HEK293 (cell line): ENCODE measurements at regions not wholly inside any gene's neighbourhood (a gene's known extent, or its start where the extent isn't known, plus 50 kb on each side); places are given as distances from the start of the nearest gene placed in this dataset.

Source experiments
- CTCF ChIA-PET: fragments of 350-600 bp; formaldehyde crosslinking; extraction: SDS; loops from one replicate; lab custom pipeline; 2021; ENCODE audit warnings: antibody characterized with exemption; lab: Yijun Ruan, JAX
- POLR2A ChIA-PET: fragments of 300-600 bp; formaldehyde crosslinking; extraction: SDS; loops from one replicate; lab custom pipeline; 2020; ENCODE audit warnings: antibody characterized with exemption, inconsistent platforms; lab: Yijun Ruan, JAX
- H3K27ac ChIP-seq: fragments of 200-500 bp; sonication (Bioruptor generic); 2 replicates; pipeline ENCODE4 v1.5.1; 2014; ENCODE audit warnings: low read depth, low read length, control low read depth, inconsistent platforms; ENCODE audit errors: extremely low read depth
- H3K36me3 ChIP-seq, 2 experiments: fragments of 200-500 bp in 1 of 2; sonication (Bioruptor generic) in 1 of 2; 1 replicate in 1 of 2; 2 replicates in 1 of 2; pipeline ENCODE4 v1.5.1; 2014 to 2017; ENCODE audit warnings: inconsistent platforms in 2 of 2, low read length in 2 of 2; ENCODE audit not compliant: control insufficient read depth in 2 of 2, insufficient read depth in 1 of 2
- H3K4me1 ChIP-seq: fragments of 200-500 bp; sonication (Bioruptor generic); 2 replicates; pipeline ENCODE4 v1.5.1; 2014; ENCODE audit warnings: mild to moderate bottlenecking, low read length, inconsistent platforms; ENCODE audit not compliant: control insufficient read depth, insufficient read depth
- H3K4me3 ChIP-seq: 2 replicates; pipeline ENCODE4 v1.5.1; 2011; ENCODE audit warnings: low read depth, mild to moderate bottlenecking, control low read depth, low read length, moderate library complexity
- H3K9me3 ChIP-seq: fragments of 200-500 bp; sonication (Bioruptor generic); 2 replicates; pipeline ENCODE4 v1.5.1; 2014; ENCODE audit warnings: low read depth, low read length, inconsistent platforms; ENCODE audit not compliant: control insufficient read depth, insufficient read depth
- BCL11A ChIP-seq: fragments of 450-650 bp; formaldehyde crosslinking; IDR thresholded peaks from 2 replicates; pipeline ENCODE4 v1.5.1; 2016; ENCODE audit warnings: low read depth, missing biosample characterization, missing genetic modification characterization
- BCL11B ChIP-seq: fragments of 450-650 bp; formaldehyde crosslinking; IDR thresholded peaks from 2 replicates; pipeline ENCODE4 v1.5.1; 2016; ENCODE audit warnings: low read depth, missing biosample characterization, missing genetic modification characterization
- FEZF1 ChIP-seq: fragments of 450-650 bp; formaldehyde crosslinking; IDR thresholded peaks from 2 replicates; pipeline ENCODE4 v1.5.1; 2016; ENCODE audit warnings: missing biosample characterization, missing genetic modification characterization
- HOXD13 ChIP-seq: sonication (generic); formaldehyde crosslinking; IDR thresholded peaks from 2 replicates; pipeline ENCODE4 v1.8.0; 2022; ENCODE audit warnings: missing genetic modification reagents, borderline replicate concordance
- OSR2 ChIP-seq: fragments of 450-650 bp; formaldehyde crosslinking; IDR thresholded peaks from 2 replicates; pipeline ENCODE4 v1.5.1; 2016; ENCODE audit warnings: missing biosample characterization, missing genetic modification characterization
- SCRT1 ChIP-seq: fragments of 450-650 bp; formaldehyde crosslinking; IDR thresholded peaks from 2 replicates; pipeline ENCODE4 v1.5.1; 2016; ENCODE audit warnings: missing biosample characterization, missing genetic modification characterization, borderline replicate concordance
- SCRT2 ChIP-seq: fragments of 450-650 bp; formaldehyde crosslinking; IDR thresholded peaks from 2 replicates; pipeline ENCODE4 v1.5.1; 2016; ENCODE audit warnings: missing biosample characterization, missing genetic modification characterization
- SP7 ChIP-seq: fragments of 450-650 bp; formaldehyde crosslinking; IDR thresholded peaks from 2 replicates; pipeline ENCODE4 v1.5.1; 2016; ENCODE audit warnings: missing biosample characterization, missing genetic modification characterization
- ZFHX2 ChIP-seq: fragments of 450-650 bp; formaldehyde crosslinking; conservative IDR thresholded peaks from 2 replicates; pipeline ENCODE4 v1.5.1; 2016; ENCODE audit warnings: missing biosample characterization, missing genetic modification characterization
- ZFP37 ChIP-seq: fragments of 450-650 bp; formaldehyde crosslinking; IDR thresholded peaks from 2 replicates; pipeline ENCODE4 v1.5.1; 2016; ENCODE audit warnings: missing biosample characterization, missing genetic modification characterization
- ZFP69B ChIP-seq: fragments of 450-650 bp; formaldehyde crosslinking; IDR thresholded peaks from 2 replicates; pipeline ENCODE4 v1.5.1; 2016; ENCODE audit warnings: missing biosample characterization, missing genetic modification characterization
- ZNF19 ChIP-seq: fragments of 450-650 bp; formaldehyde crosslinking; IDR thresholded peaks from 2 replicates; pipeline ENCODE4; 2016; ENCODE audit warnings: missing biosample characterization, missing genetic modification characterization, low read depth
- ZNF776 ChIP-seq: fragments of 450-650 bp; formaldehyde crosslinking; IDR thresholded peaks from 2 replicates; pipeline ENCODE4 v1.5.0; 2017; ENCODE audit warnings: missing biosample characterization, missing genetic modification characterization, borderline replicate concordance
- ZNF843 ChIP-seq: fragments of 450-650 bp; formaldehyde crosslinking; IDR thresholded peaks from 2 replicates; pipeline ENCODE4 v1.5.1; 2016; ENCODE audit warnings: missing biosample characterization, missing genetic modification characterization
- TF ChIP-seq, protein P1 (sequence below): fragments of 450-650 bp; formaldehyde crosslinking; IDR thresholded peaks from 2 replicates; pipeline ENCODE4 v1.5.0; 2017; ENCODE audit warnings: missing biosample characterization, missing genetic modification characterization, borderline replicate concordance
- TF ChIP-seq, protein P2 (sequence below): fragments of 450-650 bp; formaldehyde crosslinking; IDR thresholded peaks from 2 replicates; pipeline ENCODE4 v1.5.1; 2017; ENCODE audit warnings: missing biosample characterization, missing genetic modification characterization
- TF ChIP-seq, protein P3 (sequence below): fragments of 450-650 bp; formaldehyde crosslinking; IDR thresholded peaks from 2 replicates; pipeline ENCODE4 v1.5.1; 2017; ENCODE audit warnings: missing biosample characterization, missing genetic modification characterization
- TF ChIP-seq, protein P4 (sequence below): fragments of 450-650 bp; formaldehyde crosslinking; IDR thresholded peaks from 2 replicates; pipeline ENCODE4 v1.5.1; 2016; ENCODE audit warnings: missing biosample characterization, missing genetic modification characterization
- TF ChIP-seq, protein P5 (sequence below): fragments of 450-650 bp; formaldehyde crosslinking; IDR thresholded peaks from 2 replicates; pipeline ENCODE4 v1.5.1; 2017; ENCODE audit warnings: missing biosample characterization, missing genetic modification characterization

DNA sequence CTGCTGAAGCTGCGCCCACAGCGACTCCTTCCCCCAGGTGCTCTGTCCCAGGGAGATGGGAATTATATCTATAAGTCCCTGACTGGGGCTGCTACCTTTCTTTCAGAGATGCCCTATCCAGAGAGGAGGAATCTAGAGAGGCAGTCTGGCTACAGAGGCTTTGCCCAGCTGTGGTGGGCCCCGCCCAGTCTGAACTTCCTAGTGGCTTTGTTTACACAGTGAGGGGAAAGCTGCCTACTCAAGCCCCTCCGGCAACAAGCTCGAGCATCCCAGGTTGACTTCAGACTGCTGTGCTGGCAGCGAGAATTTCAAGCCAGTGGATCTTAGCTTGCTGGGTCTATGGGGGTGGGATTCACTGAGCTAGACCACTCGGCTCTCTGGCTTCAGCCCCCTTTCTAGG lies 152.5 kb upstream of the MAP3K7 start (continued):
- TF ChIP-seq, protein P1, sequence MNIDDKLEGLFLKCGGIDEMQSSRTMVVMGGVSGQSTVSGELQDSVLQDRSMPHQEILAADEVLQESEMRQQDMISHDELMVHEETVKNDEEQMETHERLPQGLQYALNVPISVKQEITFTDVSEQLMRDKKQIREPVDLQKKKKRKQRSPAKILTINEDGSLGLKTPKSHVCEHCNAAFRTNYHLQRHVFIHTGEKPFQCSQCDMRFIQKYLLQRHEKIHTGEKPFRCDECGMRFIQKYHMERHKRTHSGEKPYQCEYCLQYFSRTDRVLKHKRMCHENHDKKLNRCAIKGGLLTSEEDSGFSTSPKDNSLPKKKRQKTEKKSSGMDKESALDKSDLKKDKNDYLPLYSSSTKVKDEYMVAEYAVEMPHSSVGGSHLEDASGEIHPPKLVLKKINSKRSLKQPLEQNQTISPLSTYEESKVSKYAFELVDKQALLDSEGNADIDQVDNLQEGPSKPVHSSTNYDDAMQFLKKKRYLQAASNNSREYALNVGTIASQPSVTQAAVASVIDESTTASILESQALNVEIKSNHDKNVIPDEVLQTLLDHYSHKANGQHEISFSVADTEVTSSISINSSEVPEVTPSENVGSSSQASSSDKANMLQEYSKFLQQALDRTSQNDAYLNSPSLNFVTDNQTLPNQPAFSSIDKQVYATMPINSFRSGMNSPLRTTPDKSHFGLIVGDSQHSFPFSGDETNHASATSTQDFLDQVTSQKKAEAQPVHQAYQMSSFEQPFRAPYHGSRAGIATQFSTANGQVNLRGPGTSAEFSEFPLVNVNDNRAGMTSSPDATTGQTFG (tag by site-specific recombination): no peak

DNA sequence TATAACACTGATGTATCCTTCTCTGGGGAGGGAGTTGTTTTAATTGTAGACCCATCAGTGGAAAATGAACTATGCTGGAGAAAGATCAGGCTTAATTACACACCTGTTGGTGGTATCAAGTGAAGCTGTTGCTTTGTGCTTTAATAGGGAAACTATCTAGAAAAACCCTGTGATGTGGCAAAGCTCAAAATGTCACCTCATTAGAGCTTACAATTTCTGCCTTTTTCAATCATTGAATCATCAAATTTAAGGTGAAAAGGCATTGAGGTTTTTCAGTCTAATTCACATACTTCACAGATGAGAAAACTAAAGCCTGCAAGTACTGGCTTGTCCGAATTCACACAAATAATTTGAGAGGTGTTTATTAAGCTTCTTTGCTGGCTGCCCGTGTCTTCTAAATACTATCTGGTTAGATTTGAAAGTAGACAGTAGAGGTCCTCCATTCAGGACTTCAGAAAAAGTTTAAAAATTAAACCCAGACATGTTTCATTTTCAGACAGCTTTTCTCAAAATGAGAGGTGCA lies 143.3 kb upstream of the MAP3K7 start:
- Histone ChIP-seq H3K9me3 (no peaks in the 10 kb centered on the region), H3K36me3 (no peaks in the 10 kb centered on the region), H3K4me1 (peaks cover 6% of the 10 kb centered on the region; the same call in 1 of the 2 replicates), H3K4me3 (no peak overlapping the region), H3K27ac (no peak overlapping the region)
- POLR2A ChIA-PET: no interaction called here
- TF ChIP-seq SCRT2 (peak; percentile 94), SP7 (tag by site-specific recombination) (peak; percentile 66), SCRT1 (peak; percentile 74; the same call in 1 of the 2 replicates), OSR2 (no peak)
- TF ChIP-seq, protein P2, sequence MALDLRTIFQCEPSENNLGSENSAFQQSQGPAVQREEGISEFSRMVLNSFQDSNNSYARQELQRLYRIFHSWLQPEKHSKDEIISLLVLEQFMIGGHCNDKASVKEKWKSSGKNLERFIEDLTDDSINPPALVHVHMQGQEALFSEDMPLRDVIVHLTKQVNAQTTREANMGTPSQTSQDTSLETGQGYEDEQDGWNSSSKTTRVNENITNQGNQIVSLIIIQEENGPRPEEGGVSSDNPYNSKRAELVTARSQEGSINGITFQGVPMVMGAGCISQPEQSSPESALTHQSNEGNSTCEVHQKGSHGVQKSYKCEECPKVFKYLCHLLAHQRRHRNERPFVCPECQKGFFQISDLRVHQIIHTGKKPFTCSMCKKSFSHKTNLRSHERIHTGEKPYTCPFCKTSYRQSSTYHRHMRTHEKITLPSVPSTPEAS (tag by site-specific recombination): no peak
- TF ChIP-seq, protein P3, sequence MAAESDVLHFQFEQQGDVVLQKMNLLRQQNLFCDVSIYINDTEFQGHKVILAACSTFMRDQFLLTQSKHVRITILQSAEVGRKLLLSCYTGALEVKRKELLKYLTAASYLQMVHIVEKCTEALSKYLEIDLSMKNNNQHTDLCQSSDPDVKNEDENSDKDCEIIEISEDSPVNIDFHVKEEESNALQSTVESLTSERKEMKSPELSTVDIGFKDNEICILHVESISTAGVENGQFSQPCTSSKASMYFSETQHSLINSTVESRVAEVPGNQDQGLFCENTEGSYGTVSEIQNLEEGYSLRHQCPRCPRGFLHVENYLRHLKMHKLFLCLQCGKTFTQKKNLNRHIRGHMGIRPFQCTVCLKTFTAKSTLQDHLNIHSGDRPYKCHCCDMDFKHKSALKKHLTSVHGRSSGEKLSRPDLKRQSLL (tag by site-specific recombination): no peak
- CTCF ChIA-PET: interaction anchor here (1.0 kb wide), 1 partner anchor 24 kb away, joined by 3 read pairs; no protein-coding TSS in a partner anchor

DNA sequence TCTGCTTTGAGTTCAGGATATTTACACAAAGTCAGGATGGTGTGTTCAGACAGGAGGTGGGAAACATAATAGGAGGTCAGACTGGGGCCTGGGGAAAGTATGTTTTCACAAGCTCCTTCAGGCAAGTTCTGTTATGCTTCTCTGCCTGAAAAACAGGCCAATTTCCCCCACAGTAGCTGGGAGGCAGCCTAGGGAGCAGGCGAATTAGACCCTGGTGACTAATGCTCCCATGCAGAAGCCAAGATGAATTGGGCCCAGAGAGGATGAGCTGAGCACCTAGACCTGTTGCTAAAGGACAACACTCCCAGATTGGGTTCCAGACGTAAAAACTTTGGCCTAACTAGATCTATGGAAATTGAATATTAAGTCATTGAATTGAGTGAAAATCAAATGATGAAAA lies 142.2 kb upstream of the MAP3K7 start:
- H3K4me1 ChIP-seq: peaks cover 6% of the 10 kb centered on the region; the same call in 1 of the 2 replicates
- no peak overlapping the region for H3K4me3 ChIP-seq
- no peak overlapping the region for H3K27ac ChIP-seq
- peak; percentile 75 for TF ChIP-seq SCRT2
- TF ChIP-seq OSR2: peak; percentile 74
- TF ChIP-seq ZNF776 (tag by site-specific recombination): no peak
- TF ChIP-seq, protein P4, sequence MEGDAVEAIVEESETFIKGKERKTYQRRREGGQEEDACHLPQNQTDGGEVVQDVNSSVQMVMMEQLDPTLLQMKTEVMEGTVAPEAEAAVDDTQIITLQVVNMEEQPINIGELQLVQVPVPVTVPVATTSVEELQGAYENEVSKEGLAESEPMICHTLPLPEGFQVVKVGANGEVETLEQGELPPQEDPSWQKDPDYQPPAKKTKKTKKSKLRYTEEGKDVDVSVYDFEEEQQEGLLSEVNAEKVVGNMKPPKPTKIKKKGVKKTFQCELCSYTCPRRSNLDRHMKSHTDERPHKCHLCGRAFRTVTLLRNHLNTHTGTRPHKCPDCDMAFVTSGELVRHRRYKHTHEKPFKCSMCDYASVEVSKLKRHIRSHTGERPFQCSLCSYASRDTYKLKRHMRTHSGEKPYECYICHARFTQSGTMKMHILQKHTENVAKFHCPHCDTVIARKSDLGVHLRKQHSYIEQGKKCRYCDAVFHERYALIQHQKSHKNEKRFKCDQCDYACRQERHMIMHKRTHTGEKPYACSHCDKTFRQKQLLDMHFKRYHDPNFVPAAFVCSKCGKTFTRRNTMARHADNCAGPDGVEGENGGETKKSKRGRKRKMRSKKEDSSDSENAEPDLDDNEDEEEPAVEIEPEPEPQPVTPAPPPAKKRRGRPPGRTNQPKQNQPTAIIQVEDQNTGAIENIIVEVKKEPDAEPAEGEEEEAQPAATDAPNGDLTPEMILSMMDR (tag by site-specific recombination): no peak
- TF ChIP-seq, all 188 proteins: peak for 2
- POLR2A ChIA-PET: no interaction called here
- CTCF ChIA-PET: no interaction called here
- Histone ChIP-seq H3K9me3 (no peaks in the 10 kb centered on the region), H3K36me3 (no peaks in the 10 kb centered on the region)

DNA sequence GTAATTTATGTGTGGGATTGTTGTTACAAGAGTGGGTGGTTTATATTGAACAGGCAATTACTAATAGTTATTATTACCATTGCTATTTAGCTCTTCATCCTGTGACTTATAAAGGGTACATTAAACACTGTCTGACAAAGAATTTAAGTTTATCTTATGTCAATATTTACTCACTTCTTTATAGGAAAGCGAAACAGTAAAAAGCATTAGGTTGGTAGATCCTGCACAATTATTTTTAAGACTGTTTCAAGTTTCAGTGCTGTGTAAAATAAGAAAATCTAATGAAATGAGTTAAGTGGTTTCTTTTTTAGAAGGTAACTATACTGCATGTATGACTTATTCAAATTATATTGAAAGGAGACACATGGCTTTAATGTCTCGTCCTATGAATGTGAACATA lies 135.8 kb upstream of the MAP3K7 start:
- ChIA-PET POLR2A (no interaction called here), CTCF (no interaction called here)
- Histone ChIP-seq H3K36me3 (no peaks in the 10 kb centered on the region), H3K9me3 (no peaks in the 10 kb centered on the region), H3K4me3 (no peak overlapping the region), H3K27ac (no peak overlapping the region), H3K4me1 (peaks cover 19% of the 10 kb centered on the region)
- peak; percentile 24; the same call in 1 of the 2 replicates for TF ChIP-seq BCL11A (tag by site-specific recombination)
- peak; percentile 39; the same call in 1 of the 2 replicates for TF ChIP-seq BCL11B (tag by site-specific recombination)
- TF ChIP-seq, protein P5, sequence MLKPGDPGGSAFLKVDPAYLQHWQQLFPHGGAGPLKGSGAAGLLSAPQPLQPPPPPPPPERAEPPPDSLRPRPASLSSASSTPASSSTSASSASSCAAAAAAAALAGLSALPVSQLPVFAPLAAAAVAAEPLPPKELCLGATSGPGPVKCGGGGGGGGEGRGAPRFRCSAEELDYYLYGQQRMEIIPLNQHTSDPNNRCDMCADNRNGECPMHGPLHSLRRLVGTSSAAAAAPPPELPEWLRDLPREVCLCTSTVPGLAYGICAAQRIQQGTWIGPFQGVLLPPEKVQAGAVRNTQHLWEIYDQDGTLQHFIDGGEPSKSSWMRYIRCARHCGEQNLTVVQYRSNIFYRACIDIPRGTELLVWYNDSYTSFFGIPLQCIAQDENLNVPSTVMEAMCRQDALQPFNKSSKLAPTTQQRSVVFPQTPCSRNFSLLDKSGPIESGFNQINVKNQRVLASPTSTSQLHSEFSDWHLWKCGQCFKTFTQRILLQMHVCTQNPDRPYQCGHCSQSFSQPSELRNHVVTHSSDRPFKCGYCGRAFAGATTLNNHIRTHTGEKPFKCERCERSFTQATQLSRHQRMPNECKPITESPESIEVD: peak; percentile 84
- TF ChIP-seq FEZF1 (tag by site-specific recombination): peak; percentile 46; the same call in 1 of the 2 replicates
- TF ChIP-seq ZFHX2 (tag by site-specific recombination): peak; percentile 16; the same call in 1 of the 2 replicates
- no peak for TF ChIP-seq ZNF19 (tag by site-specific recombination)
- TF ChIP-seq ZNF843 (tag by site-specific recombination): peak; percentile 64; the same call in 1 of the 2 replicates
- no peak for TF ChIP-seq ZFP37
- TF ChIP-seq HOXD13 (CRISPR knock-in tag): no peak
- TF ChIP-seq ZFP69B (tag by site-specific recombination): no peak
